IMR-90 (cell line): ENCODE measurements at regions not wholly inside any gene's neighbourhood (a gene's known extent, or its start where the extent isn't known, plus 50 kb on each side); places are given as distances from the start of the nearest gene placed in this dataset.

Experiments used
- CTCF ChIP-seq: conservative IDR thresholded peaks from 2 replicates; pipeline ENCODE4 v1.5.1; 2012; ENCODE audit warnings: mild to moderate bottlenecking, low read depth, low read length, improper control_type of control experiment
- POLR2A ChIP-seq: IDR thresholded peaks from 2 replicates; pipeline ENCODE4 v1.6.1; 2012; ENCODE audit warnings: mild to moderate bottlenecking, low read depth, low read length
- RFX5 ChIP-seq: IDR thresholded peaks from 2 replicates; pipeline ENCODE4 v1.8.0; 2012; ENCODE audit warnings: low read depth, mild to moderate bottlenecking, low read length, moderate library complexity
- SMC3 ChIP-seq: fragments of 150-350 bp; IDR thresholded peaks from 2 replicates; pipeline ENCODE4 v1.6.1; 2016; ENCODE audit warnings: low read depth, mild to moderate bottlenecking, antibody characterized with exemption, low read length, moderate library complexity

GRCh38 chr10:64636461-64636860 lies 1115.3 kb downstream of the REEP3 start:
- TF ChIP-seq RFX5 (no peak), CTCF (no peak), POLR2A (no peak), SMC3 (no peak)
